ENCODE measurements at regions not wholly inside any gene's neighbourhood (a gene's known extent, or its start where the extent isn't known, plus 50 kb on each side); places are given as distances from the start of the nearest gene placed in this dataset.
A peak's percentile ranks its signal among the peaks of the same experiment; 100 is the strongest.

DNA sequence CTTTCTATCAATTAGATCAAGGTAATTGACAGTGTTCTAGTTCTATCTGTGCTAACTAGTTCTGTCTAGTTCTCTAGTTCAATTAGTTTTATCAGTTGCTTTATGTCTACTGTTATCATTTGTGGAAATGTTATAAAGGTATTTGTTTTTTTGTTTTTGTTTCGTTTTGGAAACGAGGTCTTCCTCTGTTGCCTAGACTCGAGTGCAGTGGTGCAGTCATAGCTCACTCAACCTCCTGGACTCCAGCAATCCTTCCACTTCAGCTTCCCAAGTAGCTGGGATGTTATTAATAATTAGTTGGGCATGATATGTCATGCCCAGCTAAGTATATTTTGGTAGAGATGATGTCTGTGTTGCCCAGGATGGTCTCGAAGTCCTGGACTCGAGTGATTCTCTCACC lies 1682.8 kb upstream of the LRRTM1 start:
- DNase-seq: no peak

GRCh38 chr2:81984969-81985637 lies 1680.6 kb upstream of the LRRTM1 start:
- no peak for DNase-seq

DNA sequence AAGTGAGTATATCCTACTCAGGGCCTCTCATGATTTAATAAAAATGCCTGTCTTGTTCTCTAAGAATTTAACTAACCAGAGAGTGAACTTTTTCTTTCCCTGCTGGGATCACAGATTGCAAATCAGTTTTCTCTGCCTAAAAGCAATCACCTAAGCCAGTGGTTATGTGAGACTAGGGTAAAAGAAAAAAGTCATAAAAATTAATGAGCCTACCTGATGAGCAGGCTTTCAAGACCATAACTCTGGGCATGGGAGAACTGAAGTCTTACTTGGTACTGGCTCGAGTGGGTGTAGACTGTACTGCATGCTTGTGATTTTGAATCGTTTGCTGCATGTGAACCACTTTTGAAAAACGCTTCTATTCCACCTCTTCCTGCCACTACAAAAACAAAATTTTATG lies 1677.0 kb upstream of the LRRTM1 start:
- no peak for DNase-seq

- DNase-seq: no peak
These were observed 1674.5 kb upstream of the LRRTM1 start for GRCh38 chr2:81979086-81979485.

- no peak for DNase-seq
These were observed 1672.4 kb upstream of the LRRTM1 start for GRCh38 chr2:81976998-81977397.

- no peak for DNase-seq
These were observed 1669.7 kb upstream of the LRRTM1 start for GRCh38 chr2:81974216-81974615.

DNA sequence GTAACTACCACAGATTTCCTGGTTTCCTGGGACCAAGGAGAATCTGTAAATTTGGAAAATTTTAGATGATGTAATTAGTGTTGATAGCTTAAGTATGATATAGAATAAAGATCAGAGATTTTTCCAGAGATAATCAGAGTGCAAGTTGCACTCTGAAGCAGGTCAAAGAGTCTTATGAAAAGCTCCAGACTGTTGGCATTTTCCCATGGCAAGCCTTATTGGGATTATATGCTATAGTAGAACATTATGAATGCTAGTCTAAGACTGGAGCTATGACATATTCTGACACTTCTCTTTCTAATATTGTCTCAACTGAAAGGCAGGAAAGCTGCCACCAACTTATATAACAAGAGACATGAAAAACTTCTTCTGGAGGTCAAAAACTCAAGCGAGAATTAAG lies 1638.3 kb upstream of the LRRTM1 start:
- DNase-seq: no peak

- DNase-seq: no peak
These were observed 1637.7 kb upstream of the LRRTM1 start for GRCh38 chr2:81942136-81942680.

GRCh38 chr2:81940266-81940955 lies 1635.9 kb upstream of the LRRTM1 start:
- DNase-seq: no peak

DNA sequence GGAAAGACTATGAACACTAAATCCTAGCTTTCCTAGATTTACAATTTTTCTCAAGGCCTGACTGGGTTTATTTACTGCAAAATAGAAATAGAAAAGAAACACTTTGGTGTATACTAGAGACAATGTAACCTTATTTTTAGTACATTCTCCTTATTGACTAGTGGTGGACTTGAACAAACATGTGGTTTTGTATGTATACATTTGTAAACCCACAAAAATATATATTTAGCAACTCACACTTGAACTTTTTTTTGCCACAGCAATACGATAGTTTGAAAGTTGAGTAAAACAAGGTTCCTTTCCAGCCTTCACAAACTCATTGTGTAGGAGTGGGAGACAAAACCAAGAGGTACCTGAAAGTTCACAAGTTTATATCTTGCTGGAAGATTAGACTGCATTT lies 1633.4 kb upstream of the LRRTM1 start:
- no peak for DNase-seq

DNA sequence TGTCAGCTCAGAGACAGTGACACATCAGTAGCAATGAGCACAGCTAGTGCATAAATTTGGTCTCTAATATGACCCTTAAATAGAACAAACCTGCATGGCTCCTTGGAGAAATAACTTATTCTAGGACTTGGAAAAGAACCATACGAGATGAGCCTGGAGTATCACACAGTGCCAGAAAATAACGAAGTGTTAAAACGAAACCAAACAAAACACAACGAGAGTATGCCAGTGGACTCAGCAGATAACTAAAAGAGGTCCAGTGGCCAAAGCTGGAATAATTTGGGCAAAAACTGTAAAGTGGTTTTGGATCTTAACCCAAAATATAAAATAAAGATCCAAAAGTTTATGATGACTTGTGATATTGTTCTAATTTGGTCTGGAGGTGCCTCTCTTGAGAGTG lies 1599.0 kb upstream of the LRRTM1 start:
- DNase-seq: no peak

GRCh38 chr2:81901017-81901416 lies 1596.5 kb upstream of the LRRTM1 start:
- DNase-seq: no peak

DNA sequence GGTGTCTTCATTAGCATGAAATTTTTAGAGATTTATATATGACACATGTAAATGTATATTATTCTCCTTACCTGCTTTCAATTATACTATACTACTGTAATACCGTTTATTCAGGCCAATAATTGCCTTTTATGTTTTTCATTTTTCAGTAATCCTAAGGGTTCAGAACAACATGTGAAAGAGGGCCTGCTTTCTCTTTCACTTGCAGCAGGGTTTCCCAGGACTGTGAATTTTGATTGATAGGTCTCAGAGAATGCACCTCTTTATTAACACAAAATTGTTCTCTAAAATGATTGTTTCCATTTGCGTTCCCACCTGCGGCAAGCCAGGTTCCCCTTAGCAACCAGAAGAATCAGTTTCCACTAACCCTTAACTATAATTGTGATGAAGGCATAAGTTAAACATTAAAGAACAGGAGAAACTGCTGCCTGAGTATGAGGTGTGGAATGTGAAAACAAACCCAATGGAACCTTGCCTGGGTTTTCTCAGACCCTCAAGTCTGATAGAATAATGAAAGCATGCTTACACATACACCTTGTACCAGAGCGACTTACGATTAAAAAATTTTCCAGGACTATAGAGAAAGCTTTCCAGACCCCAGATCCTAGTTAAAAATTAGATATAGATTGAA lies 1591.2 kb upstream of the LRRTM1 start:
- DNase-seq: no peak

DNA sequence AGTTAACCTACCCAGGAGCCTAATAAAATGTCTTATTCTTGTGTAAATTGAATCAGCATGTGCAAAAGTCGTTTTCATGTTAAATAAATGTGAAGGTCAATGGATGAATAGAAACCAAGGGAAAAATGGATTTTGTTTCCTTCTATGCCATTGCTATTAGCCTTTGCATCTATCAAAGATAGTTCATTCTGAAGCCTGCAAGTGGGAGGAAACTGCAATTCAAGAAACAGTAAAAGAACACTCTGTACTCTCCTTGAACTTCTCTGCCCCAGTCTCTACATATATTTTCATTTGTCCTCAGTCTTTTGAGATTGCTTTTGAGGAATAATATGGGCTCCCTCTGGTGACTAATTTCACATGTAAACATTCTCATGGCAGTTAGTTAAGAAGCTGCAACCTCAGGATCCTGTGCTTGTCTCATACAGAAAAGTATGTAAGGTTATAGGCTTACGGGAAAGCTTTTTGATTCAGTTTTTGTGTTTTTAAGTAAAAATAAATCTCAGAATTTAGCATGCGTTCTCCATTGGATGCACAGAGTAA lies 1590.0 kb upstream of the LRRTM1 start:
- DNase-seq: no peak

- DNase-seq: no peak
These were observed 1572.1 kb upstream of the LRRTM1 start for GRCh38 chr2:81876624-81877023.

- DNase-seq: no peak
These were observed 1567.5 kb upstream of the LRRTM1 start for GRCh38 chr2:81872006-81872405.

- no peak for DNase-seq
These were observed 1565.6 kb upstream of the LRRTM1 start for GRCh38 chr2:81870119-81870518.

- no peak for DNase-seq
These were observed 1554.4 kb upstream of the LRRTM1 start for GRCh38 chr2:81858998-81859397.

DNA sequence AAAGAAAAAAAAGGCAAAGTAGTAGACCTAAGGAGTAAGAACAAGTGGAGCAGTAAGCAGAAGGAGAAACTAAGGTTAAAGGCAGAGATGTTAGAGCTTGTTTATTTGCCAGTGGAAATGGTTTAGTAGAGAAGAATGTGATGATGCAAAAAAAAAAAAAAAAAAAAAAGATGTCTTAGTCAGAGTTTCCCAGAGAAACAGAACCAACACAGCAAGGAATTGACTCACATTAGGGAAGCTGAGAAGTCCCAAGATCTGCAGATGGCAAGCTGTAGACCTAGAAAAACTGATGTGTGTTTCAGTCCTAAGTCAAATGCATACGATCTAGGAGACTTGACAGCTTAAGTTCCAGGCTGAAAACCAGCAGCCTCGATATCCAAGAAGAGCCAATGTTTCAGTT lies 1548.8 kb upstream of the LRRTM1 start:
- no peak for DNase-seq

- no peak for DNase-seq
These were observed 1548.1 kb upstream of the LRRTM1 start for GRCh38 chr2:81852651-81853050.

DNA sequence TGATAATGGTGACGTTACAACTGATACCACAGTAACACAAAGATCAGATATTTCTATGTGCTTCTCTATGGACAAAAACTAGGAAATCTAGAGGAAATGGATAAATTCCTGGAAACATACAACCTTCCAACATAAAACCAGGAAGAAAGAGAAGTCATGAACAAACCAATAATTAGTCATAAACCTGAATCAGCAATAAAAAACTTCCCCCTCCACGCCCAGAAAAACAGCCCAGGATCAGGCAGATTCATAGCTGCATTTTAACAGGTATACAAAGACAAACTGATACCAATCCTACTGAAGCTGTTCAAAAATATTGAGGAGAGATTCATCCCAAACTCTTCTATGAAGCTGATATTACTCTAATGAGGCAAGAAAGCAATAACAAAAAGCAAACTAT lies 1535.2 kb upstream of the LRRTM1 start:
- no peak for DNase-seq

GRCh38 chr2:81835321-81836000 lies 1530.9 kb upstream of the LRRTM1 start:
- peak in 1 of 2 experiments; percentile 3 for DNase-seq

DNA sequence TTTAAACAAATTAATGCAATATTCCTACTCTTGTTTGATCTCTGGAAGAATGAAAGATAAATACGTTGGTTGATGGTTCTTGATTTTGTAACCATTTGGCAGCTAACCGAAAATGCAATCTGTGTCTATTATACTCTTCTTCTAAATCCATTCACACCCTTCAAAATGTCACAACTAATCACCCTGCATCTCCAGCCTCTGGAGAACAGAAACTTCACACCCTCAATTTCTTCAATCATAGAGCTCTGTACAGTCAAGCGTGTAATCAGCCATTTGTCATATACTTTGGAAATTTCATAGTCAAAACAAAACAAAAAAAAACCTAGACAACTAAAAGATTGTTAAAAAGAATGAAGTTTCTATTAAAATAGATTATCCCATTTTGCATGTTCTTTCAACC lies 1482.3 kb upstream of the LRRTM1 start:
- no peak for DNase-seq
